ENCODE measurements at regions not wholly inside any gene's neighbourhood (a gene's known extent, or its start where the extent isn't known, plus 50 kb on each side); places are given as distances from the start of the nearest gene placed in this dataset.

DNA sequence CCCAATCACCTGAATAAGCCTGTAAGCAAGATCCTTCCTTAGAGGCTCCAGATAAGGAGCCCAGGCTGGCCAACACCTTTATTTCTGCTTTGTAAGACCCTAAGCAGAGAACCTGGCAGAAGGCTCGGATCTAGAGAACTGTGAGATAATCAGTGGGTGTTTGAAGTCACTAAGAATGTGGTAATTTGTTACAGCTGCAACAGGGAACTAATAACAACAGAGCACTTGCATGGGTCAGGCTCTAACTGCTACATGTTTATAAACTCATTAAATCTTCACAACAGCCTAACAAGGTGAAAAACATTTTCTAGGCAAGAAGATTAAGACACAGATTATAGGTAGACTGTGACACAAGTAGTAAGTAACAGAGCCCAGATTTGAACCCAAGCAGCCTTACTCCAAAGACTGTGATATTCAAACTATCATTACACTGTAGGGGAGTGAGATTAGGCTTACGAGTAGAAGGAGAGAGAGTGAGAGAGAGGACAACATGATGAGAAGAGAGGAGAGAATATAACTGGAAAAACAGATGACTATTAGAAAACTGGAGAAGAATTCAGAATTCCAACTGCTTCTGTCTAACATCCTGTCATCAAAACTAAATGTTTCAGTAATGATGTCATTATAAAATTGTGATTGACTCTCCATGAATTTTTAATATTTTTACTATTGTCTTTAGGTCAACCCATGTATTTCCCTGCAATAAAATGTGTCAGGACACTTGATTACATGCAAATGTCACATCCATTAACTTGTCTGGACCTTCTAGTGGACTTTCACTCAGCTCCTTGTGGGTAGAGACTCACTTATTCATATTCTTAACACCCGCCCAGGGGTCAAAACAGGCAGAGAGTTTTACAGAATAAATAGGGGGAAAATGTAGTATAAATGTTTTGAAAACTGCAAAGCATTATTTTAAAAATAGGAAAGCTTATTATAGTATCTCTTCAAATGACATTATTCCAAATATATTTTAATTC is 290.9 kb upstream of the RGMB start:
- Histone ChIP-seq H3K27ac (ENCODE audit: low read depth, low read length) (no peak overlapping the region), H3K79me2 (ENCODE audit: control insufficient read depth, insufficient read depth, low read length, unreplicated experiment) (no peaks in the 10 kb centered on the region), H3K27me3 (ENCODE audit: insufficient read depth, low read length) (no peaks in the 10 kb centered on the region), H2AFZ (ENCODE audit: low read length, unreplicated experiment) (peak overlapping the region; percentile 9), H3K36me3 (ENCODE audit: insufficient read depth, low read length) (no peaks in the 10 kb centered on the region), H3K4me3 (ENCODE audit: low read depth, low read length) (no peak overlapping the region), H3K4me1 (ENCODE audit: control insufficient read depth, insufficient read depth, low read length, unreplicated experiment) (peaks cover 13% of the 10 kb centered on the region)

DNA sequence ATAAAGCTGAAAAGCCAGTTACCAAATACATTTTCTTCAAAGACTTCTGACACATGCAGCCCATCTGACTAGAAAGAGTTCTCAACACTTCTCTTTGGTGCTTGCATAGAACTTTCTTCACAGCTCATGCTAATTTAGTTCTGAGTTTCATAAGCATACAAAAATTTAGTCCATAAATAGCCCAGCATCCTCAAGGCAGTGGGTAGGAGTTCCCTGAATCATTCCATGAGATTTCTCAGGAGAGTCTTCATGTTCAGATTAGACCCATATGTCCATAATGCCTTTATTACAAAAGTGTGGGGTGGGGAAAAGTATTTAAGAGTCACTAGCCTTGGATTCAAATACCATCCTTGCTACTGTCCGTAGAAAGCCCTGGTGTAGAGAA is 290.2 kb upstream of the RGMB start:
- Histone ChIP-seq H2AFZ (ENCODE audit: low read length, unreplicated experiment) (no peak overlapping the region), H3K27me3 (ENCODE audit: insufficient read depth, low read length) (no peaks in the 10 kb centered on the region), H3K36me3 (ENCODE audit: insufficient read depth, low read length) (no peaks in the 10 kb centered on the region), H3K4me3 (ENCODE audit: low read depth, low read length) (no peak overlapping the region), H3K4me1 (ENCODE audit: control insufficient read depth, insufficient read depth, low read length, unreplicated experiment) (peaks cover 13% of the 10 kb centered on the region), H3K27ac (ENCODE audit: low read depth, low read length) (no peak overlapping the region), H3K79me2 (ENCODE audit: control insufficient read depth, insufficient read depth, low read length, unreplicated experiment) (no peaks in the 10 kb centered on the region)

DNA sequence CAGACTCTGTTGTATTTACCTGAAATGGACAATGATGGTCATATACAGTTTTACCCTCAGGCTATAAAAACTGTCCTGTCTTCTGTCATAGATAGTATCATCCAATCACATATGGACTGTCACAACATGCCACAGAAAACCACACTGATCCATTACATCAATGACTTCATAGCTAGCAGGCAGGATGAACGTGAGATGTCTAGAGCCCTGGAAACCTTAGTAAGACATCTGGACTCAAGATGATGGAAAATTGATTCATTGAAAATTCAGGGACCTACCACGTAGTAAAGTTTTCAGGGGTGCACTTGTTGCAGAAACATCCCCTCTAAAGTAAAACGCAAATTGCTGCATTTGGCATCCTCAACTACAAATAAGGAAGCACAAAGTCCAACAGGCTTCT is 284.4 kb upstream of the RGMB start:
- peaks cover 3% of the 10 kb centered on the region for H3K4me1 ChIP-seq (ENCODE audit: control insufficient read depth, insufficient read depth, low read length, unreplicated experiment)
- no peaks in the 10 kb centered on the region for H3K27me3 ChIP-seq (ENCODE audit: insufficient read depth, low read length)
- no peaks in the 10 kb centered on the region for H3K79me2 ChIP-seq (ENCODE audit: control insufficient read depth, insufficient read depth, low read length, unreplicated experiment)

GRCh38 chr5:98490348-98490747 is 283.1 kb upstream of the RGMB start:
- H3K36me3 ChIP-seq (ENCODE audit: insufficient read depth, low read length) = no peaks in the 10 kb centered on the region
- peaks cover 3% of the 10 kb centered on the region for H3K4me1 ChIP-seq (ENCODE audit: control insufficient read depth, insufficient read depth, low read length, unreplicated experiment)
- H3K4me3 ChIP-seq (ENCODE audit: low read depth, low read length) = no peak overlapping the region
- H3K79me2 ChIP-seq (ENCODE audit: control insufficient read depth, insufficient read depth, low read length, unreplicated experiment) = no peaks in the 10 kb centered on the region
- no peaks in the 10 kb centered on the region for H3K27me3 ChIP-seq (ENCODE audit: insufficient read depth, low read length)
- H2AFZ ChIP-seq (ENCODE audit: low read length, unreplicated experiment) = no peak overlapping the region
- no peak overlapping the region for H3K27ac ChIP-seq (ENCODE audit: low read depth, low read length)

More for the DNA sequence above, 284.4 kb upstream of the RGMB start:
- no peaks in the 10 kb centered on the region for H3K36me3 ChIP-seq (ENCODE audit: insufficient read depth, low read length)
- H2AFZ ChIP-seq (ENCODE audit: low read length, unreplicated experiment) = no peak overlapping the region
- H3K4me3 ChIP-seq (ENCODE audit: low read depth, low read length) = no peak overlapping the region
- no peak overlapping the region for H3K27ac ChIP-seq (ENCODE audit: low read depth, low read length)

DNA sequence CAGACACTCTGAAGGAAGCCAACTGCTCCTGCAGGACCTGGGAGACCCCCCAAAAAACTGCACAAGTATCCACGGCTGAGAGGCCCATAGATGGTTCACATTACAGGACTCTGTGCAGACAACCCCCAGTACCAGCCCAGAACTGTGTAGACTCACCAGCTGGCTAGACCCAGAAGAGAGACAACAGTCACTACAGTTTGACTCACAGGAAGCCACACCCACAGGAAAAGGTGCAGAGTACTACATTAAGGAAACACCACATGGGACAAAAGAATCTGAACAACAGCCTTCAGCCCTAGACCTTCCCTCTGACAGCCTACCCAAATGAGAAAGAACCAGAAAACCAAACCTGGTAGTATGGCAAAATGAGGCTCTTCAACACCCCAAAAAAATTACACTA is 281.2 kb upstream of the RGMB start:
- no peaks in the 10 kb centered on the region for H3K27me3 ChIP-seq (ENCODE audit: insufficient read depth, low read length)
- H3K4me1 ChIP-seq (ENCODE audit: control insufficient read depth, insufficient read depth, low read length, unreplicated experiment) = peaks cover 3% of the 10 kb centered on the region
- no peaks in the 10 kb centered on the region for H3K79me2 ChIP-seq (ENCODE audit: control insufficient read depth, insufficient read depth, low read length, unreplicated experiment)
- no peak overlapping the region for H3K27ac ChIP-seq (ENCODE audit: low read depth, low read length)
- H3K36me3 ChIP-seq (ENCODE audit: insufficient read depth, low read length) = no peaks in the 10 kb centered on the region
- H3K4me3 ChIP-seq (ENCODE audit: low read depth, low read length) = no peak overlapping the region
- H2AFZ ChIP-seq (ENCODE audit: low read length, unreplicated experiment) = no peak overlapping the region

- H2AFZ ChIP-seq (ENCODE audit: low read length, unreplicated experiment) = peak overlapping the region; percentile 73
- H3K27me3 ChIP-seq (ENCODE audit: insufficient read depth, low read length) = no peaks in the 10 kb centered on the region
- peaks cover 1% of the 10 kb centered on the region for H3K4me1 ChIP-seq (ENCODE audit: control insufficient read depth, insufficient read depth, low read length, unreplicated experiment)
- H3K27ac ChIP-seq (ENCODE audit: low read depth, low read length) = no peak overlapping the region
- H3K79me2 ChIP-seq (ENCODE audit: control insufficient read depth, insufficient read depth, low read length, unreplicated experiment) = no peaks in the 10 kb centered on the region
- no peak overlapping the region for H3K4me3 ChIP-seq (ENCODE audit: low read depth, low read length)
- H3K36me3 ChIP-seq (ENCODE audit: insufficient read depth, low read length) = no peaks in the 10 kb centered on the region
Measured at GRCh38 chr5:98497418-98497817, 276.0 kb upstream of the RGMB start.

GRCh38 chr5:98498028-98498427 is 275.4 kb upstream of the RGMB start:
- H3K36me3 ChIP-seq (ENCODE audit: insufficient read depth, low read length) = no peaks in the 10 kb centered on the region
- H3K27ac ChIP-seq (ENCODE audit: low read depth, low read length) = no peak overlapping the region
- no peaks in the 10 kb centered on the region for H3K79me2 ChIP-seq (ENCODE audit: control insufficient read depth, insufficient read depth, low read length, unreplicated experiment)
- no peaks in the 10 kb centered on the region for H3K27me3 ChIP-seq (ENCODE audit: insufficient read depth, low read length)
- H2AFZ ChIP-seq (ENCODE audit: low read length, unreplicated experiment) = peak overlapping the region; percentile 73
- H3K4me3 ChIP-seq (ENCODE audit: low read depth, low read length) = no peak overlapping the region
- H3K4me1 ChIP-seq (ENCODE audit: control insufficient read depth, insufficient read depth, low read length, unreplicated experiment) = no peaks in the 10 kb centered on the region

GRCh38 chr5:98499892-98500291 is 273.6 kb upstream of the RGMB start:
- Histone ChIP-seq H2AFZ (ENCODE audit: low read length, unreplicated experiment) (no peak overlapping the region), H3K4me3 (ENCODE audit: low read depth, low read length) (no peak overlapping the region), H3K27me3 (ENCODE audit: insufficient read depth, low read length) (no peaks in the 10 kb centered on the region), H3K27ac (ENCODE audit: low read depth, low read length) (no peak overlapping the region), H3K79me2 (ENCODE audit: control insufficient read depth, insufficient read depth, low read length, unreplicated experiment) (no peaks in the 10 kb centered on the region), H3K4me1 (ENCODE audit: control insufficient read depth, insufficient read depth, low read length, unreplicated experiment) (no peaks in the 10 kb centered on the region), H3K36me3 (ENCODE audit: insufficient read depth, low read length) (no peaks in the 10 kb centered on the region)

GRCh38 chr5:98500811-98501210 is 272.7 kb upstream of the RGMB start:
- no peaks in the 10 kb centered on the region for H3K36me3 ChIP-seq (ENCODE audit: insufficient read depth, low read length)
- no peaks in the 10 kb centered on the region for H3K4me1 ChIP-seq (ENCODE audit: control insufficient read depth, insufficient read depth, low read length, unreplicated experiment)
- no peak overlapping the region for H2AFZ ChIP-seq (ENCODE audit: low read length, unreplicated experiment)
- no peaks in the 10 kb centered on the region for H3K79me2 ChIP-seq (ENCODE audit: control insufficient read depth, insufficient read depth, low read length, unreplicated experiment)
- H3K27ac ChIP-seq (ENCODE audit: low read depth, low read length) = no peak overlapping the region
- H3K4me3 ChIP-seq (ENCODE audit: low read depth, low read length) = no peak overlapping the region
- no peaks in the 10 kb centered on the region for H3K27me3 ChIP-seq (ENCODE audit: insufficient read depth, low read length)

DNA sequence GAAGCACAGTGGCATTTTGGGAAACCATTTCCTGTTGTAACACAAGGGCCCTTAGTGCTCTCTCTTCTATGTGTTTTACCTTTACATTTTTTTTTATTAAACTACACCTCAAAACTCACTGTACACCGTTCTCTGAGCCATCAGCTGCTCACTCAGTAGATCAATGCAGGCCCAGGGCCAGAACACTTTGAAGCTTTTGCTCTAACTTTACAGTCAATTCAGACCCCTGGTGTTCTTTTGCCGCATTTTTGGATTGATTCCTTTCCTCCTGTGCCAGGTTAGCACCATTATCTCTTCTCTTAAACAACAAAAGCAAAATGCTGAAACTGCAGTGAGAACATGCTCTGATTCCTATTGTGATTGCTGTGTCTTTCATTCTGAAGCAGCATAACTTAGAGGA is 269.8 kb upstream of the RGMB start:
- H2AFZ ChIP-seq (ENCODE audit: low read length, unreplicated experiment) = no peak overlapping the region
- no peaks in the 10 kb centered on the region for H3K27me3 ChIP-seq (ENCODE audit: insufficient read depth, low read length)
- H3K4me3 ChIP-seq (ENCODE audit: low read depth, low read length) = no peak overlapping the region
- no peak overlapping the region for H3K27ac ChIP-seq (ENCODE audit: low read depth, low read length)
- H3K36me3 ChIP-seq (ENCODE audit: insufficient read depth, low read length) = no peaks in the 10 kb centered on the region
- no peaks in the 10 kb centered on the region for H3K4me1 ChIP-seq (ENCODE audit: control insufficient read depth, insufficient read depth, low read length, unreplicated experiment)
- H3K79me2 ChIP-seq (ENCODE audit: control insufficient read depth, insufficient read depth, low read length, unreplicated experiment) = no peaks in the 10 kb centered on the region

DNA sequence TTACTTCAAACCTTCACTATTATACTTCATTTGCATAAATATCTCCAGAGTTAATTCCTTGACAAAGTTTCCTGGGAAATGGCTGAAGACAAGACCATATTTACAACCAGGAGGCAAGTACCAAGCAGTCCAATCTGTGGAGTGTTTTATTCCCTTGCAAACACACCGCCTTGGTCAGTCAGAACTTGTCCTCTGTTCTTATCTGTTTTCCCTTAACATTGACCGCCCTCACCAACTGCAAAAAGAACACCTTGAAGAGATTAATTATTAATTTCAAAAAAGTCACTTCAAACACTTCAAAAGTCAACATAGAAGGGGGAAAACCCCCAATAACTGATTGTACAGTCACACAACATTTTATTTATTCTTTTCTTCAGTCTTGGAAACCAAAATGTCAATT is 269.0 kb upstream of the RGMB start:
- no peaks in the 10 kb centered on the region for H3K27me3 ChIP-seq (ENCODE audit: insufficient read depth, low read length)
- no peaks in the 10 kb centered on the region for H3K79me2 ChIP-seq (ENCODE audit: control insufficient read depth, insufficient read depth, low read length, unreplicated experiment)
- H3K27ac ChIP-seq (ENCODE audit: low read depth, low read length) = no peak overlapping the region
- no peak overlapping the region for H3K4me3 ChIP-seq (ENCODE audit: low read depth, low read length)
- H2AFZ ChIP-seq (ENCODE audit: low read length, unreplicated experiment) = no peak overlapping the region
- no peaks in the 10 kb centered on the region for H3K4me1 ChIP-seq (ENCODE audit: control insufficient read depth, insufficient read depth, low read length, unreplicated experiment)
- H3K36me3 ChIP-seq (ENCODE audit: insufficient read depth, low read length) = no peaks in the 10 kb centered on the region

Measured in ACC112 (cell line).